ENCODE measurements at regions not wholly inside any gene's neighbourhood (a gene's known extent, or its start where the extent isn't known, plus 50 kb on each side); places are given as distances from the start of the nearest gene placed in this dataset.

DNA sequence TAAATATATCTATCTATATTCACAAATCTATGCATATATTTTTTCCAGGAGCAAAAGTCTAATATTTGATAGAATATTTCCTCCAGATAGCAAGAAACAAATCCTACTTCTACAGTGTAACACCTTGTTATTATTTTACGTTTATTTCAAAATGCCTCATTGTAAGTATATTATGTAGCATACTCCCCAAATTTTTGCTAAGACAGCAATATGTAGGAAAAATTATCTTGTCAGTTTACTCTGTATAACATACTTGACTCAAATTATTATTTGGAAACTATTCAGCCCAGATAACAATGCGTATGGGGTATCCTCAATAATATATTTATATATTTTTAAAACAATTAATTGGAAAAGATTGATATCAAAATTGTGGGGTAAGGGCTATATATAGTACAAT is 313.2 kb downstream of the NR4A2 start:
- no peak overlapping the region for H3K4me3 ChIP-seq (ENCODE audit: low read depth, low read length)
- DNase-seq (ENCODE audit: low read depth): no peak
- TF ChIP-seq, protein P1, sequence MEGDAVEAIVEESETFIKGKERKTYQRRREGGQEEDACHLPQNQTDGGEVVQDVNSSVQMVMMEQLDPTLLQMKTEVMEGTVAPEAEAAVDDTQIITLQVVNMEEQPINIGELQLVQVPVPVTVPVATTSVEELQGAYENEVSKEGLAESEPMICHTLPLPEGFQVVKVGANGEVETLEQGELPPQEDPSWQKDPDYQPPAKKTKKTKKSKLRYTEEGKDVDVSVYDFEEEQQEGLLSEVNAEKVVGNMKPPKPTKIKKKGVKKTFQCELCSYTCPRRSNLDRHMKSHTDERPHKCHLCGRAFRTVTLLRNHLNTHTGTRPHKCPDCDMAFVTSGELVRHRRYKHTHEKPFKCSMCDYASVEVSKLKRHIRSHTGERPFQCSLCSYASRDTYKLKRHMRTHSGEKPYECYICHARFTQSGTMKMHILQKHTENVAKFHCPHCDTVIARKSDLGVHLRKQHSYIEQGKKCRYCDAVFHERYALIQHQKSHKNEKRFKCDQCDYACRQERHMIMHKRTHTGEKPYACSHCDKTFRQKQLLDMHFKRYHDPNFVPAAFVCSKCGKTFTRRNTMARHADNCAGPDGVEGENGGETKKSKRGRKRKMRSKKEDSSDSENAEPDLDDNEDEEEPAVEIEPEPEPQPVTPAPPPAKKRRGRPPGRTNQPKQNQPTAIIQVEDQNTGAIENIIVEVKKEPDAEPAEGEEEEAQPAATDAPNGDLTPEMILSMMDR (IDR thresholded peaks at IDR 0.05; ENCODE audit: low read depth, low read length, missing control alignments): no peak
- in situ Hi-C loops (cut with HindIII; ENCODE audit: low sequenced_read_pairs): no loop called here

DNA sequence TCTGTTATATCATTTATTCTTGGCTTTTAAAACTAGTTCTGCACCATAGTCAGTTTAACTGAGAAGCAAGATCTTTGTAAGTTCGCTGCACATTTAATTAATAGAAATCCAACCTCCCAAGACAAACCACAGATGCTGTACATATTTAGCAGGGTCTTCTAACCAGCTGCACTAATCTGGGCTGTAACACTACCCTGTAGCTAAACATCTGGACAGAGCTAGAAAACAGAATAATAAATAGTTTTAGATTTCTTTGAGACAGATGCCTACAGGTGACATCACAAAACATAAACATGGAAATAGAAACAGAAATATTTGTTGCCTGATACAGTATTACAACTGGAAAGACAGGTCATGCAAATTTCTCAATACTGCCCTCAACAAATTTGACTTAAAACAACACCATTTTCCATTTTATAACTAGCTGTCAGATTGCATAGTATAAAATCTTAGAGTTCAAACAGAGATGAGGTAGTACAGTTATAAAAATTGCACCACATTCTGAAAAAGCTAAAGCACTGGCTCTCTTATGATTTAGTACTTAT is 315.1 kb downstream of the NR4A2 start:
- in situ Hi-C loops (cut with HindIII; ENCODE audit: low sequenced_read_pairs): no loop called here
- TF ChIP-seq, protein P1 (IDR thresholded peaks at IDR 0.05; ENCODE audit: low read depth, low read length, missing control alignments): no peak
- no peak for DNase-seq (ENCODE audit: low read depth)
- no peak overlapping the region for H3K4me3 ChIP-seq (ENCODE audit: low read depth, low read length)

DNA sequence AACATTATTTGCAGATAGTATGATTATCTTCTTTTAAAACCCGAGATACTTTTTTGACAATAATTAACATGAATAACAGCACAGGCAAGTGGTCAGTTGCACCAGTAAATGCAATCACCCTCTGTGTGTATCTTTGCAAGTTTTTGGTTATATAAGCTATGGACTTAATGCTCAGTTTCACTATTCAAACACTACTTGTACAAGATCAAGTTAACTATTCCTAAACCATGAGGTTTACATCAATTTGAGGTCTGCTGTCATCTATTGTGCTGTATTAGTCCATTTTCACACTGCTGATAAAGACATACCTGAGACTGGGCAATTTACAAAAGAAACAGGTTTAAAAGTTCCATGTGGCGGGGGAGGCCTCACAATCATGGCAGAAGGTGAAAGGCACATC is 323.2 kb downstream of the NR4A2 start:
- in situ Hi-C loops (cut with HindIII; ENCODE audit: low sequenced_read_pairs): no loop called here
- H3K4me3 ChIP-seq (ENCODE audit: low read depth, low read length): no peak overlapping the region
- TF ChIP-seq, protein P1 (IDR thresholded peaks at IDR 0.05; ENCODE audit: low read depth, low read length, missing control alignments): no peak
- no peak for DNase-seq (ENCODE audit: low read depth)

DNA sequence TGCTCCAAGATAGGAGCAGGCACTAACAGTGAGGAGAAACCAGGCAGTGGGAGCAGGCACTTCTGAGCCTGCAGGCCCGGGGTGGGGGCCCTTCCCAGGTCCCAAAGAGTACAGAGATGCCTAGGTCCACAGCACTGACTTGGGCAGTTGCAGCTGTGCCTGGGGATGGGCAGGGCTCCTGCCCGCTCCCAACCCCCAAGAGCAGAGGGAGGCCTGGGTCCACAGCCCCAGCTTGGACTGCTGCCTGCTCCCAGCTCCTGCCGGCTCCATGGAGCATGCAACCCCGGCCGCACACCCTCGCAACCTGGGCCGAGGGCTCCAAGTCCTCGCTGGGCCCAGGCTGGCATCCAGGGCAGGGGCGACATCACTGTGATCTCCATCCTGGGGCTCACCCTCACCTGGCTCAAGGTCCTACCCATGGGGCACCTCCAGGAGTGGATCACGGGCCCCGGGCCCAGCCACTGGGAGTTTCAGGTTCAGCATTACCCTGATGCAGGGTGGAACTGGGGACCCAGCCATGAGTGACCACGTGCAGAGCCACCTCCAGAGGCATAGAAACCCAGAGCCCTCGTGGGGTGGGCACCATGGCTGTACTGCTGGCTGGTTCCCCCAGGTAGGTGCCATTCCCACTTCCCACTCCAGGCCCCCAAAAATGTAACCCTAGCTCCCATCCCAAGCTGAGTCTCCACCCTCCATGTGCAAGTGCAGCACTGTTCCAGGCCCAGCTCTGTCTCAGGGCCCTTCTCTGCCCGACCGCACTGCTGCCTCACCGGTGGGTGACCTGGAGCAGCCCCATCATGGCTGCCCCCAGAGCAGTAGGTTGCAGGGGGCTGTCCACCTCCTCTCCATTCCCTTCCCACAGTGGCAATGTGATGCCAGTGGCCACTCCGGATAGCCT is 325.6 kb downstream of the NR4A2 start:
- DNase-seq (ENCODE audit: low read depth): no peak
- in situ Hi-C loops (cut with HindIII; ENCODE audit: low sequenced_read_pairs): no loop called here
- TF ChIP-seq, protein P1 (IDR thresholded peaks at IDR 0.05; ENCODE audit: low read depth, low read length, missing control alignments): no peak
- no peak overlapping the region for H3K4me3 ChIP-seq (ENCODE audit: low read depth, low read length)

DNA sequence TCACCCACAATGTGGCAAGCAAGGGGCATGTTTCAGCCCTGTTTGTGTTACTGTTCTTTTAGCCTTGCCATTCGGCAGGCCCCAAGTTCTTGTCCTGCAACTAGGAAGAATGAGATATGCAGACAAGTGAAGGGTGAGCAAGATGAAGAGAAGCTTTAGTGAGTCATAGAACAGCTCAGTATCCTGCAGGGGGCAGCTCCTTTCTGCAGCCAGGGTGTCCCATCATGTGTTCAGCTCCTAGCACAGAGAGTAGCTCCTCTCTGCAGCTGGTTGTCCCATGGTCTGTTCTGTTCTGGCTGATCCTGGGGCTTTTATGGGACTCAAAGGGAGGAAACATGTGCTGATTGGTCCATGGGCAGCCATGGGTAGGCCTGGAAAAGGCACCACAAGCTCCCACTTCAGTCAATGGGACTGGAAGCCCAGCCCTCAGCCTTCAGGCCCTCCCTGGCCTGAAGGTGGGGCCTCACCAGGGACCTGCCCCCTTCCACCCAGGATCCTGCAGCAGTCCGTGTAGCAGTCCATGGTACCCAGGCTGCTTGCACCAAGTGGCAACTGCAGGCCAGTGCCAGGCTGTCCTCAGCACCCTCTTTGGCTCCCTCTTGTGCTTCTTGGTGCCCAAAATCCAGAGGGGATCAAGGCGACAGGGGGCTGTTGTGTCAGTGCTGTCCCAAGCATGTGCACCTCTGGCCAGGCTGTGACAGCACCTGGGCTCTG is 326.4 kb downstream of the NR4A2 start:
- no peak for DNase-seq (ENCODE audit: low read depth)
- in situ Hi-C loops (cut with HindIII; ENCODE audit: low sequenced_read_pairs): no loop called here
- TF ChIP-seq, protein P1 (IDR thresholded peaks at IDR 0.05; ENCODE audit: low read depth, low read length, missing control alignments): no peak
- H3K4me3 ChIP-seq (ENCODE audit: low read depth, low read length): no peak overlapping the region

DNA sequence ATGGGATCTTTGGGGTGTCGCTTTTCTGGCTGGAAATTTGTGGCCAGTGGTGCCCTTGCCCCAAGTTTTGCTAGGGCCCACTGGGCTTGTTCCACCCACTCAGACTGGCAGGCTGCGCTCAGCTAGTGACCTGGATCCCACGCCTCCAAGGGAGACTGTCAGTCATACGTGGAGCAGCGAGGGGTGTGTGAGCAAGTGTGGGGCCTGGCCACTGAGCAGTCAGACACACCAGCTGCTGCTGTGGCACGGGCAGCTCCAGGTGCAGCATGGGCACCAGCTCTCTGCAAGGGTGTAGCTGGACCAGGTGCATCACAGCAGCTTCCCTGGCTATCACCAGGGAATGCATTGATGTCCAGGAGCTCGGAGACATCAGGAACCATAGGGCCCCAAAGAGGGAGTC is 327.0 kb downstream of the NR4A2 start:
- in situ Hi-C loops (cut with HindIII; ENCODE audit: low sequenced_read_pairs): no loop called here
- no peak for DNase-seq (ENCODE audit: low read depth)
- TF ChIP-seq, protein P1 (IDR thresholded peaks at IDR 0.05; ENCODE audit: low read depth, low read length, missing control alignments): no peak
- H3K4me3 ChIP-seq (ENCODE audit: low read depth, low read length): no peak overlapping the region

All from astrocyte of the cerebellum (primary cell).